ENCODE measurements at regions not wholly inside any gene's neighbourhood (a gene's known extent, or its start where the extent isn't known, plus 50 kb on each side); places are given as distances from the start of the nearest gene placed in this dataset.

DNA sequence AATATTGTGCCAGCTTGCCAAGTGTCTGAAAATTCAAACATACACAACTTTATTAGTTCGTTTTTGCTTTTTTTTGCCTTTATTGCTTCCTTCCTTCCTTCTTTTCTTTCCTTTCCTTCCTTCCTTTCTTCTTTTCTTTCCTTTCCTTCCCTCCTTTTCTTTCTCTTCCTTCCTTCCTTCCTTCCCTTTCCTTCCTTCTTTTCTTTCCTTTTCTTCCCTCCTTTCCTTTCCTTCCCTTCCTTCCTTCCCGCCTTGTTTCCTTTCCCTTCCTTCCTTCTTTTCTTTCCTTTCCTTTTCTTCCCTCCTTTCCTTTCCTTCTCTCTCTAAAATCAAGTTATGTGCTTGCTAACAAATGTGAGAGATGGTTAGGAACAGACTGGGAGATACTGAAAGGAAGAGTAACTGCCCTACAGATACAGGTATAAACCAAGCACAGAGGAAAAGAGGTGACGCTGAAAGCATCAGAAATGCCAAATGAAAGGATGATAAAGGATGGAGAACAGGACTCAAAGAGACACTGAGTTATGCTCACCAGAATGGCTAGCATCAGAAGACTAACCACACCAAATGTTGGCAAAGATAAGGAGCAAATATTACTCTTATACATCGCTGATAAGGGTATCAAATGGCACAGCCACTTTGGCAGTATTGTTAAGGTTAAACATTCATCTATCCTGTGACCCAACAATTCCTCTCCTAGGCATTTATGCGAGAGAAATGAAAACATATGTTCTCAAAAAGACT lies 151.6 kb downstream of the MREG start:
- Histone ChIP-seq H3K9me2 (no peaks in the 10 kb centered on the region), H3K27me3 (ENCODE audit: insufficient read depth) (no peaks in the 10 kb centered on the region), H3K36me3 (replicated peaks in 1 of 2; ENCODE audit: control insufficient read depth in 1 of 2, insufficient read depth in 2 of 2, low read length in 1 of 2) (no peaks in the 10 kb centered on the region), H3K4me1 (ENCODE audit: control insufficient read depth in 1 of 2, insufficient read depth in 2 of 2, low read depth in 1 of 2, low read length in 1 of 2) (no peaks in the 10 kb centered on the region; a peak in 1 of 4 replicates), H3K9ac (no peak overlapping the region), H4K20me1 (ENCODE audit: insufficient read depth) (no peaks in the 10 kb centered on the region), H3K79me2 (ENCODE audit: insufficient read depth) (no peaks in the 10 kb centered on the region), H3F3A (replicated peaks; ENCODE audit: insufficient read depth) (no peaks in the 10 kb centered on the region), H3K9me3 (no peaks in the 10 kb centered on the region), H3K27ac (ENCODE audit: low read depth in 2 of 2, low read length in 1 of 2) (no peak overlapping the region), H3K4me3 (ENCODE audit: low read depth in 2 of 2, low read length in 1 of 2) (no peak overlapping the region), H3K4me2 (no peak overlapping the region), H2AFZ (ENCODE audit: low read depth) (no peak overlapping the region)
- 80% methylated on average over 5 of the region's 5 CpGs for WGBS (ENCODE audit: low lambda C conversion rate)
- TF ChIP-seq RAD21 (IDR thresholded peaks at IDR 0.05; ENCODE audit: low read length) (no peak), SMC3 (IDR thresholded peaks at IDR 0.05; ENCODE audit: low read depth, low read length) (no peak), GATA2 (CRISPR knock-in tag; IDR thresholded peaks at IDR 0.05) (no peak), SIN3A (IDR thresholded peaks at IDR 0.05; ENCODE audit: borderline replicate concordance, low read depth, low read length) (no peak)
- TF ChIP-seq, protein P1, sequence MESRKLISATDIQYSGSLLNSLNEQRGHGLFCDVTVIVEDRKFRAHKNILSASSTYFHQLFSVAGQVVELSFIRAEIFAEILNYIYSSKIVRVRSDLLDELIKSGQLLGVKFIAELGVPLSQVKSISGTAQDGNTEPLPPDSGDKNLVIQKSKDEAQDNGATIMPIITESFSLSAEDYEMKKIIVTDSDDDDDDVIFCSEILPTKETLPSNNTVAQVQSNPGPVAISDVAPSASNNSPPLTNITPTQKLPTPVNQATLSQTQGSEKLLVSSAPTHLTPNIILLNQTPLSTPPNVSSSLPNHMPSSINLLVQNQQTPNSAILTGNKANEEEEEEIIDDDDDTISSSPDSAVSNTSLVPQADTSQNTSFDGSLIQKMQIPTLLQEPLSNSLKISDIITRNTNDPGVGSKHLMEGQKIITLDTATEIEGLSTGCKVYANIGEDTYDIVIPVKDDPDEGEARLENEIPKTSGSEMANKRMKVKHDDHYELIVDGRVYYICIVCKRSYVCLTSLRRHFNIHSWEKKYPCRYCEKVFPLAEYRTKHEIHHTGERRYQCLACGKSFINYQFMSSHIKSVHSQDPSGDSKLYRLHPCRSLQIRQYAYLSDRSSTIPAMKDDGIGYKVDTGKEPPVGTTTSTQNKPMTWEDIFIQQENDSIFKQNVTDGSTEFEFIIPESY (IDR thresholded peaks at IDR 0.05; ENCODE audit: borderline replicate concordance, low read depth), result no peak
- TF ChIP-seq, protein P2, sequence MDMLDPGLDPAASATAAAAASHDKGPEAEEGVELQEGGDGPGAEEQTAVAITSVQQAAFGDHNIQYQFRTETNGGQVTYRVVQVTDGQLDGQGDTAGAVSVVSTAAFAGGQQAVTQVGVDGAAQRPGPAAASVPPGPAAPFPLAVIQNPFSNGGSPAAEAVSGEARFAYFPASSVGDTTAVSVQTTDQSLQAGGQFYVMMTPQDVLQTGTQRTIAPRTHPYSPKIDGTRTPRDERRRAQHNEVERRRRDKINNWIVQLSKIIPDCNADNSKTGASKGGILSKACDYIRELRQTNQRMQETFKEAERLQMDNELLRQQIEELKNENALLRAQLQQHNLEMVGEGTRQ (IDR thresholded peaks at IDR 0.05; ENCODE audit: borderline replicate concordance, low read depth, low read length), result no peak
- TF ChIP-seq, protein P3, sequence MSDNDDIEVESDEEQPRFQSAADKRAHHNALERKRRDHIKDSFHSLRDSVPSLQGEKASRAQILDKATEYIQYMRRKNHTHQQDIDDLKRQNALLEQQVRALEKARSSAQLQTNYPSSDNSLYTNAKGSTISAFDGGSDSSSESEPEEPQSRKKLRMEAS (IDR thresholded peaks at IDR 0.05; ENCODE audit: low read depth), result no peak
- no peak for DNase-seq
- CTCF ChIA-PET, result interaction anchor here (0.9 kb wide), 1 partner anchor 15 kb away, joined by 3 read pairs; no protein-coding TSS in a partner anchor
- POLR2A ChIA-PET, result no interaction called here

DNA sequence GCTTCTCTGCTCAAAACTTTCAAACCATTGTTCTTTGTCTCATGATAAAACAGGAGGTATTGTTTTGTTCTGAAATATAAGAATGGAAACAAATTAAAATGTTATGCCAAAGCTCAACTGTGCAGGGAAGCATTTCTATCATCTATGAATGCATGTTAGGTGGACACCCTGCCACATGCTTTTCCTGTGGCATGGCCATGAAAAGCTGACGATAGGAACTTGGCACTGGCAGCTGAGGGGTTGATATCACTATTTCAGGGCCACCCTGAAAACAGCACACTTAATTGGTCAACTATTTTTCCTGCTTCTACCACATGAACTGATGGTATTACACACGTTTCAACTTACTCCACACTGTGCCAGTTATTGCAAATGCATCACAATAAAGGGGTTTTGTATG lies 157.3 kb downstream of the MREG start:
- Histone ChIP-seq H4K20me1 (ENCODE audit: insufficient read depth) (no peaks in the 10 kb centered on the region), H3F3A (replicated peaks; ENCODE audit: insufficient read depth) (no peaks in the 10 kb centered on the region), H3K36me3 (replicated peaks in 1 of 2; ENCODE audit: control insufficient read depth in 1 of 2, insufficient read depth in 2 of 2, low read length in 1 of 2) (no peaks in the 10 kb centered on the region), H3K9me3 (no peaks in the 10 kb centered on the region), H3K4me3 (ENCODE audit: low read depth in 2 of 2, low read length in 1 of 2) (no peak overlapping the region), H3K9ac (no peak overlapping the region), H3K27me3 (ENCODE audit: insufficient read depth) (no peaks in the 10 kb centered on the region), H3K79me2 (ENCODE audit: insufficient read depth) (no peaks in the 10 kb centered on the region), H3K4me1 (ENCODE audit: control insufficient read depth in 1 of 2, insufficient read depth in 2 of 2, low read depth in 1 of 2, low read length in 1 of 2) (peaks cover 0 to 4% of the 10 kb centered on the region in 2 experiments; a peak in 2 of 4 replicates), H2AFZ (ENCODE audit: low read depth) (no peak overlapping the region), H3K4me2 (no peak overlapping the region), H3K27ac (ENCODE audit: low read depth in 2 of 2, low read length in 1 of 2) (no peak overlapping the region), H3K9me2 (no peaks in the 10 kb centered on the region)
- WGBS (ENCODE audit: low lambda C conversion rate), result 79% methylated on average over 2 of the region's 2 CpGs
- DNase-seq, result no peak
- POLR2A ChIA-PET, result no interaction called here
- CTCF ChIA-PET, result no interaction called here
- no peak for TF ChIP-seq EZH2phosphoT487 (IDR thresholded peaks at IDR 0.05; ENCODE audit: borderline replicate concordance, low read depth)
- no peak for TF ChIP-seq YY1 (IDR thresholded peaks at IDR 0.05; ENCODE audit: low read depth)
- no peak for TF ChIP-seq TAF1 (IDR thresholded peaks at IDR 0.05; ENCODE audit: borderline replicate concordance, low read depth, low read length)
- TF ChIP-seq CHD2 (IDR thresholded peaks at IDR 0.05; ENCODE audit: low read length, partially characterized antibody), result no peak
- TF ChIP-seq, protein P4, sequence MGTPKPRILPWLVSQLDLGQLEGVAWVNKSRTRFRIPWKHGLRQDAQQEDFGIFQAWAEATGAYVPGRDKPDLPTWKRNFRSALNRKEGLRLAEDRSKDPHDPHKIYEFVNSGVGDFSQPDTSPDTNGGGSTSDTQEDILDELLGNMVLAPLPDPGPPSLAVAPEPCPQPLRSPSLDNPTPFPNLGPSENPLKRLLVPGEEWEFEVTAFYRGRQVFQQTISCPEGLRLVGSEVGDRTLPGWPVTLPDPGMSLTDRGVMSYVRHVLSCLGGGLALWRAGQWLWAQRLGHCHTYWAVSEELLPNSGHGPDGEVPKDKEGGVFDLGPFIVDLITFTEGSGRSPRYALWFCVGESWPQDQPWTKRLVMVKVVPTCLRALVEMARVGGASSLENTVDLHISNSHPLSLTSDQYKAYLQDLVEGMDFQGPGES (IDR thresholded peaks at IDR 0.05; ENCODE audit: low read depth, low read length), result no peak
- TF ChIP-seq RFX5 (IDR thresholded peaks at IDR 0.05; ENCODE audit: low read length), result no peak
- TF ChIP-seq RAD21 (IDR thresholded peaks at IDR 0.05; ENCODE audit: low read length), result no peak
- no peak for TF ChIP-seq JUND (IDR thresholded peaks at IDR 0.05)
- no peak for TF ChIP-seq ELF1 (IDR thresholded peaks at IDR 0.05)
- TF ChIP-seq NFIC (IDR thresholded peaks at IDR 0.05; ENCODE audit: borderline replicate concordance), result no peak
- no peak for TF ChIP-seq SIN3A (IDR thresholded peaks at IDR 0.05; ENCODE audit: borderline replicate concordance, low read depth, low read length)
- no peak for TF ChIP-seq POLR2AphosphoS5 (IDR thresholded peaks at IDR 0.05; ENCODE audit: low read depth, low read length)
- TF ChIP-seq GABPA (IDR thresholded peaks at IDR 0.05; ENCODE audit: low read depth), result no peak
- no peak for TF ChIP-seq EP300 (IDR thresholded peaks at IDR 0.05; ENCODE audit: borderline replicate concordance in 1 of 2, low read depth in 1 of 2, low read length in 1 of 2)
- TF ChIP-seq FOXJ3 (CRISPR knock-in tag; IDR thresholded peaks at IDR 0.05), result no peak
- TF ChIP-seq FOSL2 (IDR thresholded peaks at IDR 0.05; ENCODE audit: borderline replicate concordance, low read depth), result no peak
- no peak for TF ChIP-seq RCOR1 (IDR thresholded peaks at IDR 0.05; ENCODE audit: low read length)
- TF ChIP-seq TEAD4 (IDR thresholded peaks at IDR 0.05; ENCODE audit: borderline replicate concordance, insufficient read depth), result no peak
- TF ChIP-seq FOXM1 (IDR thresholded peaks at IDR 0.05; ENCODE audit: low read depth), result no peak

Measured in SK-N-SH (cell line).